H1 (cell line): ENCODE measurements at regions not wholly inside any gene's neighbourhood (a gene's known extent, or its start where the extent isn't known, plus 50 kb on each side); places are given as distances from the start of the nearest gene placed in this dataset.

Source experiments
- CTCF ChIA-PET: fragments of 300-600 bp; sonication (Branson Sonifier 250); formaldehyde crosslinking; loops from one replicate; lab custom pipeline; 2021; ENCODE audit not compliant: partially characterized antibody; lab: Charles Lee
- POLR2A ChIA-PET: fragments of 300-600 bp; sonication (Branson Sonifier 250); formaldehyde crosslinking; loops from one replicate; lab custom pipeline; 2021; ENCODE audit warnings: inconsistent platforms; ENCODE audit not compliant: partially characterized antibody; lab: Charles Lee
- DNase-seq, 2 experiments: peaks; one replicate each; pipeline versions ENCODE4 v3.0.0 to v3.0.0-alpha.2; 2010 to 2022; ENCODE audit warnings: low spot score in 2 of 2, low read depth in 1 of 2, mixed read lengths in 1 of 2
- FAIRE-seq: peaks from 2 replicates; lab custom pipeline; 2011; peaks lifted over from hg19 to GRCh38; lab: Jason Lieb, UNC
- H2AFZ ChIP-seq: 2 replicates; pipeline ENCODE4 v1.8.1; 2012; ENCODE audit warnings: low read length, inconsistent platforms
- H2AK5ac ChIP-seq: 2 replicates; pipeline ENCODE4 v1.6.1; 2013; ENCODE audit warnings: low read depth, low read length
- H2BK120ac ChIP-seq: replicated peaks from 2 replicates; pipeline ENCODE3; 2013; ENCODE audit warnings: low read depth, low read length, inconsistent platforms
- H2BK12ac ChIP-seq: 2 replicates; pipeline ENCODE4 v1.6.1; 2013; ENCODE audit warnings: low read depth, low read length
- H2BK15ac ChIP-seq: 2 replicates; pipeline ENCODE4 v1.6.1; 2013; ENCODE audit warnings: low read length
- H2BK20ac ChIP-seq: 2 replicates; pipeline ENCODE4 v1.6.1; 2013; ENCODE audit warnings: low read length
- H2BK5ac ChIP-seq: 2 replicates; pipeline ENCODE4 v1.6.1; 2013; ENCODE audit warnings: low read depth, low read length
- H3K14ac ChIP-seq: 2 replicates; pipeline ENCODE4 v1.6.1; 2013; ENCODE audit warnings: inconsistent platforms; ENCODE audit not compliant: insufficient read length
- H3K18ac ChIP-seq: 2 replicates; pipeline ENCODE4 v1.6.1; 2013; ENCODE audit warnings: low read length; ENCODE audit errors: extremely low read depth
- H3K23ac ChIP-seq: 2 replicates; pipeline ENCODE4 v1.6.1; 2013; ENCODE audit warnings: inconsistent platforms; ENCODE audit not compliant: insufficient read length
- H3K23me2 ChIP-seq: 2 replicates; pipeline ENCODE4 v1.6.1; 2013; ENCODE audit warnings: low read depth, low read length
- H3K27ac ChIP-seq: 2 replicates; pipeline ENCODE4 v1.6.1; 2011; ENCODE audit warnings: low read depth, low read length, inconsistent platforms
- H3K27me3 ChIP-seq, 4 experiments: replicated peaks in 1 of 4; 1 replicate in 1 of 4; 2 replicates in 3 of 4; pipeline versions ENCODE4 v1.6.1 to v1.8.1; 2011 to 2013; ENCODE audit warnings: low read length in 3 of 4, mild to moderate bottlenecking in 3 of 4, inconsistent platforms in 2 of 4, mixed read lengths in 2 of 4, moderate library complexity in 1 of 4; ENCODE audit not compliant: control insufficient read depth in 3 of 4, insufficient read depth in 3 of 4; ENCODE audit errors: extremely low read depth in 1 of 4
- H3K36me3 ChIP-seq, 4 experiments: 2 replicates each; pipeline versions ENCODE4 v1.6.1 to v1.8.1; 2011 to 2013; ENCODE audit warnings: mild to moderate bottlenecking in 4 of 4, low read length in 3 of 4, moderate library complexity in 2 of 4, control low read depth in 1 of 4, inconsistent platforms in 1 of 4; ENCODE audit not compliant: insufficient read depth in 4 of 4, control insufficient read depth in 2 of 4
- H3K4ac ChIP-seq: replicated peaks from 2 replicates; pipeline ENCODE3; 2013; ENCODE audit warnings: low read length, low read depth, mixed read lengths, inconsistent platforms; ENCODE audit not compliant: insufficient read length
- H3K4me1 ChIP-seq, 4 experiments: replicated peaks in 1 of 4; 1 replicate in 1 of 4; 2 replicates in 3 of 4; pipeline versions ENCODE4 v1.6.1 to v1.8.1; 2011 to 2013; ENCODE audit warnings: low read length in 3 of 4, inconsistent platforms in 2 of 4, mixed read lengths in 1 of 4; ENCODE audit not compliant: insufficient read depth in 4 of 4, control insufficient read depth in 3 of 4
- H3K4me2 ChIP-seq, 2 experiments: 2 replicates each; pipeline versions ENCODE4 v1.6.1 to v1.8.1; 2011 to 2013; ENCODE audit warnings: low read depth in 2 of 2, low read length in 2 of 2, control low read depth in 1 of 2, inconsistent platforms in 1 of 2, mild to moderate bottlenecking in 1 of 2; ENCODE audit not compliant: insufficient read depth in 1 of 2
- H3K4me3 ChIP-seq, 4 experiments: fragments of 200-600, 300-600 bp in 1 of 4; sonication (generic), shearing (Covaris generic), sonication (Bioruptor Twin) in 1 of 4; 2 replicates each; pipeline versions ENCODE4 v1.5.1 to v1.8.1; 2011 to 2016; ENCODE audit warnings: low read length in 4 of 4, low read depth in 3 of 4, control low read depth in 2 of 4, inconsistent platforms in 2 of 4, mild to moderate bottlenecking in 2 of 4, mixed read lengths in 1 of 4, moderate library complexity in 1 of 4; ENCODE audit not compliant: insufficient read depth in 2 of 4; ENCODE audit errors: extremely low read depth in 1 of 4
- H3K56ac ChIP-seq: replicated peaks from 2 replicates; pipeline ENCODE3; 2013; ENCODE audit warnings: low read depth, mild to moderate bottlenecking, mixed read lengths, low read length, inconsistent platforms; ENCODE audit not compliant: insufficient read length
- H3K79me1 ChIP-seq: 2 replicates; pipeline ENCODE4 v1.6.1; 2013; ENCODE audit warnings: low read depth, low read length, control low read depth
- H3K79me2 ChIP-seq, 2 experiments: 2 replicates each; pipeline versions ENCODE4 v1.6.1 to v1.8.1; 2012 to 2013; ENCODE audit warnings: low read length in 2 of 2, mild to moderate bottlenecking in 2 of 2, inconsistent platforms in 1 of 2; ENCODE audit not compliant: insufficient read depth in 2 of 2, control insufficient read depth in 1 of 2
- H3K9ac ChIP-seq, 4 experiments: replicated peaks in 1 of 4; 1 replicate in 1 of 4; 2 replicates in 3 of 4; pipeline versions ENCODE4 v1.6.1 to v1.8.1; 2011 to 2013; ENCODE audit warnings: low read depth in 3 of 4, low read length in 3 of 4, control low read depth in 2 of 4, mild to moderate bottlenecking in 2 of 4, moderate library complexity in 2 of 4, inconsistent platforms in 1 of 4; ENCODE audit errors: extremely low read depth in 1 of 4
- H3K9me3 ChIP-seq, 2 experiments: 2 replicates each; pipeline versions ENCODE4 v1.6.1 to v1.8.1; 2012 to 2013; ENCODE audit warnings: mild to moderate bottlenecking in 2 of 2, moderate library complexity in 2 of 2, control low read depth in 1 of 2, inconsistent platforms in 1 of 2, low read depth in 1 of 2, low read length in 1 of 2, mixed read lengths in 1 of 2; ENCODE audit not compliant: insufficient read depth in 2 of 2
- H4K20me1 ChIP-seq, 2 experiments: replicated peaks in 1 of 2; 2 replicates each; pipeline versions ENCODE3 to v1.8.1; 2011 to 2013; ENCODE audit warnings: inconsistent platforms in 2 of 2, low read length in 2 of 2, mild to moderate bottlenecking in 1 of 2; ENCODE audit not compliant: insufficient read depth in 2 of 2, control insufficient read depth in 1 of 2
- H4K5ac ChIP-seq: 2 replicates; pipeline ENCODE4 v1.6.1; 2013; ENCODE audit warnings: low read length, low read depth, mixed read lengths, inconsistent platforms; ENCODE audit not compliant: insufficient read length
- H4K8ac ChIP-seq: 2 replicates; pipeline ENCODE4 v1.8.0; 2013; ENCODE audit warnings: mild to moderate bottlenecking, moderate library complexity, low read length, inconsistent platforms; ENCODE audit not compliant: insufficient read depth; ENCODE audit errors: extremely low read depth
- H4K91ac ChIP-seq: replicated peaks from 2 replicates; pipeline ENCODE3; 2013; ENCODE audit warnings: low read length, mixed read lengths, inconsistent platforms; ENCODE audit not compliant: insufficient read length
- EZH2 ChIP-seq: fragments of 200-600 bp; sonication (generic); IDR thresholded peaks from 2 replicates; pipeline ENCODE4 v1.7.1; 2012; ENCODE audit warnings: low read depth, mild to moderate bottlenecking, moderate library complexity, low read length, inconsistent platforms; ENCODE audit not compliant: severe bottlenecking
- WGBS, 2 experiments: shearing (Covaris generic) in 1 of 2; methylation state at CpG; one replicate each; pipeline versions ENCODE4 v1.1.6 to v1.1.7; 2013 to 2015; ENCODE audit warnings: low lambda C conversion rate in 2 of 2, mixed read lengths in 2 of 2, inconsistent platforms in 1 of 2, low coverage in 1 of 2, missing lambda C conversion rate in 1 of 2; ENCODE audit not compliant: insufficient replicate concordance in 2 of 2, insufficient coverage in 1 of 2, insufficient read length in 1 of 2; ENCODE audit errors: extremely low coverage in 1 of 2, missing lambda C conversion rate in 1 of 2; 5-methylcytosine and 5-hydroxymethylcytosine counted together

- no peak for FAIRE-seq
- CTCF ChIA-PET = no interaction called here
- peaks cover 0 to 2% (median 0%) of the 10 kb centered on the region in 4 experiments; a peak in 1 of 7 replicates for H3K27me3 ChIP-seq
These were observed 642.2 kb downstream of the BRD1 start for GRCh38 chr22:49185312-49185969.

More at GRCh38 chr22:49185312-49185969, 642.2 kb downstream of the BRD1 start:
- no peak overlapping the region for H2BK12ac ChIP-seq
- no peak overlapping the region for H3K56ac ChIP-seq
- no peak for DNase-seq
- H2BK15ac ChIP-seq = no peak overlapping the region
- POLR2A ChIA-PET = no interaction called here
- H3K4ac ChIP-seq = no peak overlapping the region
- no peak overlapping the region for H4K91ac ChIP-seq
- H3K23ac ChIP-seq = no peak overlapping the region
- H3K23me2 ChIP-seq = peaks cover 3% of the 10 kb centered on the region; the same call in 1 of the 2 replicates
- H3K9ac ChIP-seq = no peak overlapping the region
- H3K14ac ChIP-seq = no peak overlapping the region
- no peaks in the 10 kb centered on the region; a peak in 1 of 7 replicates for H3K4me1 ChIP-seq
- H3K27ac ChIP-seq = no peak overlapping the region
- no peaks in the 10 kb centered on the region for H3K9me3 ChIP-seq
- H2BK20ac ChIP-seq = no peak overlapping the region
- no peaks in the 10 kb centered on the region for H3K79me2 ChIP-seq
- H3K4me2 ChIP-seq = no peak overlapping the region
- H4K8ac ChIP-seq = no peak overlapping the region
- no peak overlapping the region for H2BK120ac ChIP-seq
- no peaks in the 10 kb centered on the region for H3K79me1 ChIP-seq
- no peak overlapping the region for H3K4me3 ChIP-seq
- H2BK5ac ChIP-seq = no peak overlapping the region
- H4K5ac ChIP-seq = no peak overlapping the region
- no peaks in the 10 kb centered on the region for H4K20me1 ChIP-seq
- no peak overlapping the region for H2AK5ac ChIP-seq
- H3K36me3 ChIP-seq = no peaks in the 10 kb centered on the region
- no peak for TF ChIP-seq EZH2
- no peak overlapping the region for H3K18ac ChIP-seq
- no peak overlapping the region for H2AFZ ChIP-seq
- 97 to 100% methylated on average over 2 to 4 of the region's 4 CpGs for WGBS, 2 experiments
